Activated CD4-positive, alpha-beta T cell treated with anti-CD3 and anti-CD28 coated beads, Interleukin-2, amount 50 U/mL, for 48 hours (primary cell): ENCODE measurements at regions not wholly inside any gene's neighbourhood (a gene's known extent, or its start where the extent isn't known, plus 50 kb on each side); places are given as distances from the start of the nearest gene placed in this dataset.

Experiments used
- DNase-seq, 2 experiments: peaks; one replicate each; pipeline ENCODE4 v3.0.0-alpha.2; 2020

- no peak for DNase-seq
Measured at GRCh38 chr2:18373664-18374063, 186.8 kb downstream of the RDH14 start.

- DNase-seq = no peak
Measured at GRCh38 chr2:18373081-18373480, 187.4 kb downstream of the RDH14 start.

GRCh38 chr2:18372641-18373040 lies 187.8 kb downstream of the RDH14 start:
- no peak for DNase-seq

- DNase-seq = no peak
Measured at GRCh38 chr2:18369760-18370159, 190.7 kb downstream of the RDH14 start.

GRCh38 chr2:18368008-18368407 lies 192.4 kb downstream of the RDH14 start:
- DNase-seq = no peak

- no peak for DNase-seq
Measured at GRCh38 chr2:18365342-18365741, 195.1 kb downstream of the RDH14 start.

GRCh38 chr2:18363348-18363747 lies 197.1 kb downstream of the RDH14 start:
- DNase-seq = no peak

- no peak for DNase-seq
Measured at GRCh38 chr2:18362696-18363095, 197.8 kb downstream of the RDH14 start.

GRCh38 chr2:18357537-18357936 lies 202.9 kb downstream of the RDH14 start:
- no peak for DNase-seq

- no peak for DNase-seq
Measured at GRCh38 chr2:18356676-18357075, 203.8 kb downstream of the RDH14 start.

GRCh38 chr2:18349421-18349820 lies 211.0 kb downstream of the RDH14 start:
- no peak for DNase-seq

- no peak for DNase-seq
Measured at GRCh38 chr2:18346874-18347273, 213.6 kb downstream of the RDH14 start.

- DNase-seq = no peak
Measured at GRCh38 chr2:18346344-18346743, 214.1 kb downstream of the RDH14 start.

- no peak for DNase-seq
Measured at GRCh38 chr2:18345848-18346247, 214.6 kb downstream of the RDH14 start.

GRCh38 chr2:18342901-18343300 lies 217.6 kb downstream of the RDH14 start:
- no peak for DNase-seq

- DNase-seq = no peak
Measured at GRCh38 chr2:18339326-18339725, 221.1 kb downstream of the RDH14 start.

- no peak for DNase-seq
Measured at GRCh38 chr2:18336975-18337374, 223.5 kb downstream of the RDH14 start.

- no peak for DNase-seq
Measured at GRCh38 chr2:18332477-18332876, 228.0 kb downstream of the RDH14 start.

- no peak for DNase-seq
Measured at GRCh38 chr2:18325118-18325517, 235.3 kb downstream of the RDH14 start.

GRCh38 chr2:18319987-18320386 lies 240.5 kb downstream of the RDH14 start:
- DNase-seq = no peak

- no peak for DNase-seq
Measured at GRCh38 chr2:18317017-18317416, 243.4 kb downstream of the RDH14 start.

- no peak for DNase-seq
Measured at GRCh38 chr2:18312818-18313217, 247.6 kb downstream of the RDH14 start.

GRCh38 chr2:18311420-18312195 lies 248.8 kb downstream of the RDH14 start:
- no peak for DNase-seq

GRCh38 chr2:18309627-18310026 lies 250.8 kb downstream of the RDH14 start:
- no peak for DNase-seq

GRCh38 chr2:18309188-18309587 lies 251.3 kb downstream of the RDH14 start:
- DNase-seq = no peak
